ENCODE measurements at regions not wholly inside any gene's neighbourhood (a gene's known extent, or its start where the extent isn't known, plus 50 kb on each side); places are given as distances from the start of the nearest gene placed in this dataset.

GRCh38 chrX:39677585-39677977, 420.2 kb downstream of the BCOR start:
- no peak for DNase-seq (ENCODE audit: low spot score)

DNA sequence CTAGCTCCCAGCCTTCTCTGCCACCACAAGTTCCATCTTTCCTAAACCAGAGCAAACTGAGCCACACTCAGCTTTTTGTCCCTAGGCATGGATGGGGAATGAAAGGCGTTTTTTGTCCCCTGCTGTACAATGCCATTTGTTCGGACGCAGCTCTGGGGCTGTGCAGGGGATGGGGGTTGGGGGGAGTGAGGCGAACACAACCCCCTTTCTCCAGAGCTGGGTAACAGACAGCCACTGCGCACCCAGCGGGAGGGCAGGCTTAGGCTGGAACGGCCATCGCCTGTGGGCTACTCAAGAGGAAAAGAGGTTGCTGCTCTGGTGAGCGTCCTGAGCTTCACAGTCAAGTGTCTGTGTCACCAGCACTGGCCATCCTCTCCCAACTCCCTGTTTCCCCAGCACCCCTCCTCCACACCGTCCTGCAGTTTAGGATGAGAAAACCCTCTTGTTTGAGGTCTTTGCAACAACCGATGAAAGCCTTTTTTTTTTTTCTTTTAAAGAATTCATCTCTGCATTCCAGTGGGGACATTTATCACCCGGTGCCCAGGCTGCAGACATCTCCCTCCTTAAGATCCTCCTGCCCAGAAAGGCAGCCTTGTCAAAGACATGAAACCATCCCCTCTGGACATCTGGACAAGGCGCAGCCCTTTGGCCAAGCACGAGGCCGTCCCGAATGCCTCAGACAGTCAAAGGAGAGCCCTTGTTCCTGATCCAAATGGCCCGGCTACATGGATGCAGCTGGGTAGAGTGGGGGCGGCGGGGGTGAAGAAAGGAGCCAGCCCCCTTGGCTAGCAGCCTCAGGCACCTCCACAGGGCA, 419.6 kb downstream of the BCOR start:
- TF ChIP-seq, protein P1, sequence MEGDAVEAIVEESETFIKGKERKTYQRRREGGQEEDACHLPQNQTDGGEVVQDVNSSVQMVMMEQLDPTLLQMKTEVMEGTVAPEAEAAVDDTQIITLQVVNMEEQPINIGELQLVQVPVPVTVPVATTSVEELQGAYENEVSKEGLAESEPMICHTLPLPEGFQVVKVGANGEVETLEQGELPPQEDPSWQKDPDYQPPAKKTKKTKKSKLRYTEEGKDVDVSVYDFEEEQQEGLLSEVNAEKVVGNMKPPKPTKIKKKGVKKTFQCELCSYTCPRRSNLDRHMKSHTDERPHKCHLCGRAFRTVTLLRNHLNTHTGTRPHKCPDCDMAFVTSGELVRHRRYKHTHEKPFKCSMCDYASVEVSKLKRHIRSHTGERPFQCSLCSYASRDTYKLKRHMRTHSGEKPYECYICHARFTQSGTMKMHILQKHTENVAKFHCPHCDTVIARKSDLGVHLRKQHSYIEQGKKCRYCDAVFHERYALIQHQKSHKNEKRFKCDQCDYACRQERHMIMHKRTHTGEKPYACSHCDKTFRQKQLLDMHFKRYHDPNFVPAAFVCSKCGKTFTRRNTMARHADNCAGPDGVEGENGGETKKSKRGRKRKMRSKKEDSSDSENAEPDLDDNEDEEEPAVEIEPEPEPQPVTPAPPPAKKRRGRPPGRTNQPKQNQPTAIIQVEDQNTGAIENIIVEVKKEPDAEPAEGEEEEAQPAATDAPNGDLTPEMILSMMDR (IDR thresholded peaks at IDR 0.05; ENCODE audit: extremely low read depth, missing control alignments): no peak
- DNase-seq (ENCODE audit: low spot score): no peak

More at GRCh38 chrX:39677585-39677977, 420.2 kb downstream of the BCOR start:
- TF ChIP-seq, protein P1 (IDR thresholded peaks at IDR 0.05; ENCODE audit: extremely low read depth, missing control alignments): no peak

DNA sequence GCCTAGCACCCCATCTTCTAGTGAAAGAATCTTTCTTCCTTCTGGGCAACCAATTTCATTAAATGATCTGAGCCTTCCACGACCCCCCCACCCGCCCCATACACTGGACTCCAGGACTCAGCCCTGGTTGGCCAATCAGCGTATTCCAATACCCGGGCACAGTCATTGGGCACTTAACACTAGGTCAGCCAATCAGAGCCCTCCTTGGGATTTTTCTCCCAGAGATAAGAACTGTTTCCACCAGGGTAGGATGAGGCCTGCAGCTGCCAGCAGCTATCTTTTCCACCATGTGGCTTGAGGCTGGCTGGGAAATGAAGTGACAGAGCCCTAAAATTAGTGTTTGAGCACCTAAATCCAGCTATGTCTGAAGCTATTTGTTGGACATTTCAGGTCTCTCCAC, 418.8 kb downstream of the BCOR start:
- TF ChIP-seq, protein P1 (IDR thresholded peaks at IDR 0.05; ENCODE audit: extremely low read depth, missing control alignments): no peak

GRCh38 chrX:39679497-39680157, 418.1 kb downstream of the BCOR start:
- TF ChIP-seq, protein P1 (IDR thresholded peaks at IDR 0.05; ENCODE audit: extremely low read depth, missing control alignments): no peak

More for the DNA sequence above, 418.8 kb downstream of the BCOR start:
- no peak for DNase-seq (ENCODE audit: low spot score)

DNA sequence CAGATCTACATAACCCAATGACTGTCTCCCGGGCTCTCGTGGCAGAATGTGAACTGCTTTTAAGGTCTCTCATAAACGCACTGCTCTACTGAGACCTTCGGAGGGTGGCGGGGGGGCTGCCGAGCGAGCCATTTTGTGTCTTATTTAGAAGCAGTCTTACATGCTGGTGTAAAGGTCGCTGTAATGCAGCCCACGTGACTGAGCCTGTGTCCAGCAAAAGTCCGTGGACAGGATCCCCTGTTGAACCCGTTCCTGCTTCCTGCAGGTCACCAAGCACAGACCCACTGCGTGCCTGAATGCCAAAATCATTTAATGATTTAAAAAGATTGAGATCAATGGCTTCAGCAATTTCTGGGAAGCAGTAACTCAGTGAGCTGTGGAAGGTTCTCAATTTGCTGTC, 415.9 kb downstream of the BCOR start:
- DNase-seq (ENCODE audit: low spot score): no peak
- TF ChIP-seq, protein P1 (IDR thresholded peaks at IDR 0.05; ENCODE audit: extremely low read depth, missing control alignments): no peak

More at GRCh38 chrX:39679497-39680157, 418.1 kb downstream of the BCOR start:
- no peak for DNase-seq (ENCODE audit: low spot score)

DNA sequence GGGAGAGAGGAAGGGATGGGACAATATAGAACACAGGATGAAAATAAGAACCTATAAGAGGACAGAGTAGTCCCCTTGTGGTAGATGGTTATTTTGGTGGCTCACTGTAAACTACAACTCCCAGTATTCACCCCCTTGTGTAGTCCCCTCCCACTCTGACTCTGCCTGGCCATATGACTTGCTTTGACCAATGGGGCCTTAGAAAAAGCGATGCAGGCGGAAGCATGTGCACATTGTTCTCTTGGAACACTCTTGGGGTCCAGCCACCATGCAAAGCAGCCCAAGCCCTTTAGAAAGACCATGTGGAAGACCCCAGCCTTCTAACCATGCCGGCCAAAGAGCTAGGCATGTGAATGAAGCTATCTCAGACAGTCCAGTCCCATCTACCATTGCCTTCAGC, 415.0 kb downstream of the BCOR start:
- DNase-seq (ENCODE audit: low spot score): no peak

DNA sequence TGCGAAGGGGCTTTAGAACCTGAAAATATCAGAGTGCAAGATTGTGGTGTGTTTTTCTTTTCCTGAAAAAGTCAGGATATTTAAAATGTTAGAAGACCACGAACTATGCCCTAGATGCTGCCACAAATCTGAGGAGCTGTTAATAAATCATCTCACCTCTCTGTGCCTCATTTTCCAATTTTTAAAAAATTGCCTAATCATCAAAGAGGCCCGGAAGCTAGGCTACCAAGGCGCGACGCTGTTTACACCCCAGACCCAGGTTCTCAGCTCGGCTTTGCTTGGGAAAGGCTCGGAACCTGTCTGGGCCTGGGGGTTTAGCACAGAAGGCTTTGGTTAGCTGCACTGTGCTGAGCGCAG, 409.6 kb downstream of the BCOR start:
- TF ChIP-seq, protein P1 (IDR thresholded peaks at IDR 0.05; ENCODE audit: extremely low read depth, missing control alignments): no peak
- DNase-seq (ENCODE audit: low spot score): no peak

More for the DNA sequence above, 415.0 kb downstream of the BCOR start:
- TF ChIP-seq, protein P1 (IDR thresholded peaks at IDR 0.05; ENCODE audit: extremely low read depth, missing control alignments): no peak
